ENCODE measurements at regions not wholly inside any gene's neighbourhood (a gene's known extent, or its start where the extent isn't known, plus 50 kb on each side); places are given as distances from the start of the nearest gene placed in this dataset.
"Not testable (repeated sequence)": the region's sequence is repeated elsewhere in the genome, so short reads cannot be mapped to it uniquely, and the experiment has no call there.

DNA sequence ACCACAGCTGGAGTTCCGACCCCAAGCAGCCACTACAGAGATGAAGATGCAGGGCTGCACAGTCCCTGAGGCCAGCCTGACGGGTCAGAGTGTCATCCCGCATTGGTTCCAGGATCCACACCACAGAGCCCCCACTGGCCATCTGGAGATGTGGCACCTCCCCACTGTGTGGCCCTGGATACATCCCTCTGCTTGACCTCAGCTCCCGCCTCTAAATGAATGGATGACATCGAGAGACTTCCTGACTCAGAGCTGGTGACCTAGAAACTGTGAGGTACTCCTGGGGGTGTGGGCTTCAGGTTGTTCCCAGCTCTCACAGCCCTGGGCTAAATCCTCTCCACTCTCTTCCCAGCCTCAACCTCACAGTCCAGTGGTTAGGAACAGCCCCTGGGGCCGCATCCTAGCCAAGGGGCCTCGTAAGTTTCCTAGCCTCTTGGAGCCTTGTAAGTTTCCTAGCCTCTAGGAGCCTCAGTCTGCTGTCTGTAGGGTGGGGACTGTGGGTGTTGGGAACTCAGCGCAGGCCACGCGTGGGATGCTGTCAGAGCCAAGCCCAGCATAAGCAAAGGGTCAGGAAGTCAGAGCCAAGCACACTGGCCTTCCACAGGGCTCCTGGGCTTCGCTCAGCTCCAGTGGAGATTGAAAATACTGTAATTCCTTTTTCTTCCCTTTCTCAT is 87.5 kb upstream of the RUNX3 start:
- H3K27me3 Mint-ChIP-seq: no peaks in the 10 kb centered on the region
- peaks cover 3% of the 10 kb centered on the region for H3K9me3 Mint-ChIP-seq
- no peak overlapping the region for H3K4me3 Mint-ChIP-seq
- H3K4me1 Mint-ChIP-seq: peaks cover 64% of the 10 kb centered on the region
- no peak for DNase-seq
- peak overlapping the region; percentile 73 for H3K27ac Mint-ChIP-seq
- POLR2A ChIA-PET: no interaction called here
- no peaks in the 10 kb centered on the region for H3K36me3 Mint-ChIP-seq (ENCODE audit: low read depth)
- CTCF ChIA-PET: interaction anchor here (0.6 to 3.0 kb wide), 8 partner anchors 10 to 442 kb away, joined by 3 to 9 read pairs (median 4); no protein-coding TSS in a partner anchor

DNA sequence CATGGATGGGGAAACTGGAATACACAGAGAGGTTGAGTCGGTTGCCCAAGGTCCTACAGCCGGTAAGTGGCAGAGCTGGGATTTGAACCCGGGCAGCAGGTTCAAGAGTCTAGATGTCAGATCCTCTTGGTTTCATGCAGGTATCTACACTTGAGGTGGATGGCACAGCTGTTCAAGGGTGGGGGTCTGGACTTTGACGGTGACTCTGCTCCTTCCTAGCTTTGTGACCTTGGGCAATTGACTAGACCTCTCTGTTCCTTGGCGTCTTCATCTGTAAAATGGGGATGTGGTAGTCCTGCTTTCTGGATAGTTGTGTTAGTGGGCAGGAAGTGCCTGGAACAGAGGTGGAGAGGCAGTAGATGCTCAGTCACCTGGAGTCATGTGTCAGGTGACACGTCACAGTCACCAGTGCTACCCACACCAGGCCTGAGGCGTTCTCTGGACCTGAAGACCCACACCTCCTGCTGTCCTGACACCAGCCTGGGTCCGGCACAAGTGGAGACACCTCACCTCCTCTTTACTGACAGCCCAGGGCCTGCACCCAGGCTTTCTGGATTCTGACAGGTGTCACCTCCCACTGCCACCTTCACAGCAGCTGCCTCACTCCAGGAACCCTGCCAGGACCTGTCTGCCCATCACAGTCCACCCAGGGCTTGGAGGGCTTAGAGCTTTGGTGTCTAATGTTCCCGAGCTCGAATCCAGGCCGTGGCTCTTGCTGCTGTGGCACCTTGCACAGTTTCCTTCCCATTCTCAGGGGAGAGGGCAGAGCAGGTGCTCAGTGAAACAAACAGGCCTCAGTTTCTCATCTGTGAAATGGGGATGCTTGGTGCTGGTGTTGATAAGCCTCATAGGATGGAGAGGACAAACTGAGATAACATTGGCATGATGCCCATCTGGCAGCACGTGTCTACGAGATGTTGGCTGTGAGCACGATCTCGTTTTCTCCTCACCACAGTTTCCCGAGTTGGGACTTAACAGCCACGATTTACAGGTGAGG is 83.2 kb upstream of the RUNX3 start:
- CTCF ChIA-PET: interaction anchor here (0.9 to 2.7 kb wide), 4 partner anchors 9 to 54 kb away, joined by 3 to 6 read pairs (median 4); no protein-coding TSS in a partner anchor
- no peak overlapping the region for H3K4me3 Mint-ChIP-seq
- H3K36me3 Mint-ChIP-seq (ENCODE audit: low read depth): peaks cover 14% of the 10 kb centered on the region
- peaks cover 16% of the 10 kb centered on the region for H3K9me3 Mint-ChIP-seq
- DNase-seq: no peak
- no peak overlapping the region for H3K27ac Mint-ChIP-seq
- H3K27me3 Mint-ChIP-seq: no peaks in the 10 kb centered on the region
- H3K4me1 Mint-ChIP-seq: peaks cover 58% of the 10 kb centered on the region
- POLR2A ChIA-PET: no interaction called here

- Mint-ChIP-seq H3K9me3 (peaks cover 16% of the 10 kb centered on the region), H3K36me3 (ENCODE audit: low read depth) (peaks cover 14% of the 10 kb centered on the region), H3K4me1 (peaks cover 58% of the 10 kb centered on the region), H3K4me3 (no peak overlapping the region), H3K27ac (peak overlapping the region; percentile 54), H3K27me3 (no peaks in the 10 kb centered on the region)
- ChIA-PET POLR2A (no interaction called here), CTCF (interaction anchor here (0.7 to 2.0 kb wide), 7 partner anchors 8 to 61 kb away, joined by 3 to 7 read pairs (median 4); no protein-coding TSS in a partner anchor)
- no peak for DNase-seq
These were observed 82.0 kb upstream of the RUNX3 start for GRCh38 chr1:25011943-25012638.

GRCh38 chr1:25011275-25011674 is 81.2 kb upstream of the RUNX3 start:
- DNase-seq: no peak
- peaks cover 16% of the 10 kb centered on the region for H3K9me3 Mint-ChIP-seq
- H3K36me3 Mint-ChIP-seq (ENCODE audit: low read depth): peaks cover 14% of the 10 kb centered on the region
- H3K4me1 Mint-ChIP-seq: peaks cover 64% of the 10 kb centered on the region
- H3K27ac Mint-ChIP-seq: no peak overlapping the region
- H3K4me3 Mint-ChIP-seq: no peak overlapping the region
- POLR2A ChIA-PET: no interaction called here
- no peaks in the 10 kb centered on the region for H3K27me3 Mint-ChIP-seq
- CTCF ChIA-PET: interaction anchor here (0.7 to 2.0 kb wide), 7 partner anchors 9 to 60 kb away, joined by 3 to 7 read pairs (median 3); no protein-coding TSS in a partner anchor

GRCh38 chr1:25009671-25010262 is 79.7 kb upstream of the RUNX3 start:
- H3K4me1 Mint-ChIP-seq: peaks cover 73% of the 10 kb centered on the region
- no peak for DNase-seq
- H3K4me3 Mint-ChIP-seq: no peak overlapping the region
- peaks cover 14% of the 10 kb centered on the region for H3K36me3 Mint-ChIP-seq (ENCODE audit: low read depth)
- POLR2A ChIA-PET: no interaction called here
- CTCF ChIA-PET: interaction anchor here (1.0 to 2.4 kb wide), 4 partner anchors 22 to 40 kb away, joined by 3 to 10 read pairs (median 4); no protein-coding TSS in a partner anchor
- peak overlapping the region; percentile 52 for H3K27ac Mint-ChIP-seq
- H3K27me3 Mint-ChIP-seq: peaks cover 1% of the 10 kb centered on the region
- H3K9me3 Mint-ChIP-seq: peaks cover 16% of the 10 kb centered on the region

GRCh38 chr1:25008192-25008485 is 78.1 kb upstream of the RUNX3 start:
- Mint-ChIP-seq H3K9me3 (peaks cover 16% of the 10 kb centered on the region), H3K36me3 (ENCODE audit: low read depth) (peaks cover 14% of the 10 kb centered on the region), H3K4me1 (peaks cover 89% of the 10 kb centered on the region), H3K4me3 (no peak overlapping the region), H3K27ac (peak overlapping the region; percentile 78), H3K27me3 (peaks cover 1% of the 10 kb centered on the region)
- POLR2A ChIA-PET: no interaction called here
- no peak for DNase-seq
- CTCF ChIA-PET: interaction anchor here (1.4 to 3.6 kb wide), 4 partner anchors 9 to 13 kb away, joined by 4 to 18 read pairs (median 8); no protein-coding TSS in a partner anchor

DNA sequence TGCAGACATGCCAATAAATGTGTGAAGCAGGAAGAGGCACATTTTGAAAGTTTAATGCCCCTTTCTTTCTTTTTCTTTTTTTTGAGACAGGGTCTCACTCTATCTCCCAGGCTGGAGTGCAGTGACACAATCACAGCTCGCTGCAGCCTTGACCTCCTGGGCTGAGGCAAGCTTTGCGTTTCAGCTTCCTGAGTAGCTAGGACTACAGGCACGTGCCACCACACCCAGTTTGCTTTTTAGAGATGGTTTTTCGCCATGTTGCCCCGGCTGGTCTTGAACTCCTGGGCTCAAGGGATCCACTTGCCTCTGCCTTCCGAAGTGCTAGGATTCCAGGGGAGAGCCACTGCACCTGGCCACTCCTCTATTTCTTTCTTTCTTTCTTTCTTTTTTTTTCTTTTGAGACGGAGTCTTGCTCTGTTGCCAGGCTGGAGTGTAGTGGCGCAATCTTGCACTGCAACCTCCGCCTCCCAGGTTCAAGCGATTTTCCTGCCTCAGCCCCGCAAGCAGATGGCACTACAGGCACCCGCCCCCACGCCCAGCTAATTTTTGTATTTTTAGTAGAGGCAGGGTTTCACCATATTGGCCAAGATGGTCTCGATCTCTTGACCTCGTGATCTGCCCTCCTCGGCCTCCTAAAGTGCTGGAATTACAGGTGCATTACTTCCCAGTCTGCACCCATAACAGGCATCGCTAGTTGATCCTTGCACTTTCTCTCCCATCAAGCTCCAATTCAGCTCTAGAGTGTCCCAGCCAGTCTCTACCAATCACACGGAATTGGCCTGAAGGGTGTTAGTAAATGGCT is 77.5 kb upstream of the RUNX3 start:
- H3K4me3 Mint-ChIP-seq, POLR2A ChIA-PET, DNase-seq, H3K27me3 Mint-ChIP-seq: not testable (repeated sequence)
- Mint-ChIP-seq H3K4me1 (peaks cover 89% of the 10 kb centered on the region), H3K36me3 (ENCODE audit: low read depth) (peaks cover 14% of the 10 kb centered on the region), H3K27ac (peak overlapping the region; percentile 78), H3K9me3 (peaks cover 16% of the 10 kb centered on the region)
- CTCF ChIA-PET: interaction anchor here (0.7 to 3.6 kb wide), 8 partner anchors 9 to 30 kb away, joined by 3 to 18 read pairs (median 6); no protein-coding TSS in a partner anchor

GRCh38 chr1:25006770-25007169 is 76.7 kb upstream of the RUNX3 start:
- H3K4me1 Mint-ChIP-seq: peaks cover 81% of the 10 kb centered on the region
- peaks cover 14% of the 10 kb centered on the region for H3K36me3 Mint-ChIP-seq (ENCODE audit: low read depth)
- peaks cover 1% of the 10 kb centered on the region for H3K27me3 Mint-ChIP-seq
- H3K4me3 Mint-ChIP-seq: no peak overlapping the region
- peak overlapping the region; percentile 78 for H3K27ac Mint-ChIP-seq
- no peak for DNase-seq
- peaks cover 12% of the 10 kb centered on the region for H3K9me3 Mint-ChIP-seq
- ChIA-PET POLR2A (no interaction called here), CTCF (interaction anchor here (0.5 to 3.6 kb wide), 11 partner anchors 8 to 74 kb away, joined by 3 to 18 read pairs (median 3); no protein-coding TSS in a partner anchor)

- DNase-seq: peak; percentile 44
- CTCF ChIA-PET: interaction anchor here (0.7 to 3.0 kb wide), 12 partner anchors 9 to 169 kb away, joined by 3 to 20 read pairs (median 5); no protein-coding TSS in a partner anchor
- H3K4me3 Mint-ChIP-seq: no peak overlapping the region
These were observed 74.3 kb upstream of the RUNX3 start for GRCh38 chr1:25004355-25004754.

GRCh38 chr1:25003457-25004190 is 73.5 kb upstream of the RUNX3 start:
- ChIA-PET CTCF (interaction anchor here (0.6 to 3.0 kb wide), 11 partner anchors 9 to 1678 kb away, joined by 3 to 20 read pairs (median 5); no protein-coding TSS in a partner anchor), POLR2A (no interaction called here)
- Mint-ChIP-seq H3K27me3 (peaks cover 1% of the 10 kb centered on the region), H3K9me3 (no peaks in the 10 kb centered on the region), H3K4me1 (peaks cover 87% of the 10 kb centered on the region), H3K4me3 (no peak overlapping the region), H3K27ac (peak overlapping the region; percentile 36), H3K36me3 (ENCODE audit: low read depth) (no peaks in the 10 kb centered on the region)
- DNase-seq: no peak

More at GRCh38 chr1:25004355-25004754, 74.3 kb upstream of the RUNX3 start:
- Mint-ChIP-seq H3K4me1 (peaks cover 84% of the 10 kb centered on the region), H3K27me3 (peaks cover 1% of the 10 kb centered on the region), H3K36me3 (ENCODE audit: low read depth) (no peaks in the 10 kb centered on the region), H3K27ac (peak overlapping the region; percentile 46), H3K9me3 (no peaks in the 10 kb centered on the region)
- POLR2A ChIA-PET: no interaction called here

DNA sequence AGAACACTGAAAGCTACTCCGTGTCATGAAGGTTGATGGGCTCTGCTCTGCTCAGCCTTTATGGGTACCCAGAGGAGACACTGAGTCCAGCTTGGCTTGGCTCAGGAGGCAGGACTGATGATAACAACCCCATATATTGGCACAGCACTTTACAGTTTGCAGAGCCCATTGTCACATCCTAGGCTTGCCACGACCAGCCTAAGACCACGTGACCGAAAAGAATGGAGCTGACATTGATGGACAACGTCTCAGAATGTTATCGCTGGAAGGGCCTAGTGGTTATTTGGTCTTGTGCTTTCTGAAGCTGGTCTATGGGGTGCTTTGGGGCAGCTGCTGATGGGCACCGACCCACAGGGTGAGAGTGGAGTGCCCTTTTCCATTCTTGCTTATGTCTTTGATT is 72.9 kb upstream of the RUNX3 start:
- peaks cover 85% of the 10 kb centered on the region for H3K4me1 Mint-ChIP-seq
- H3K9me3 Mint-ChIP-seq: no peaks in the 10 kb centered on the region
- no peak for DNase-seq
- H3K4me3 Mint-ChIP-seq: no peak overlapping the region
- H3K27me3 Mint-ChIP-seq: peaks cover 1% of the 10 kb centered on the region
- ChIA-PET POLR2A (no interaction called here), CTCF (interaction anchor here (1.4 to 3.0 kb wide), 7 partner anchors 8 to 38 kb away, joined by 5 to 20 read pairs (median 7); no protein-coding TSS in a partner anchor)
- H3K36me3 Mint-ChIP-seq (ENCODE audit: low read depth): no peaks in the 10 kb centered on the region
- peak overlapping the region; percentile 36 for H3K27ac Mint-ChIP-seq
